ENCODE measurements at regions not wholly inside any gene's neighbourhood (a gene's known extent, or its start where the extent isn't known, plus 50 kb on each side); places are given as distances from the start of the nearest gene placed in this dataset.

DNA sequence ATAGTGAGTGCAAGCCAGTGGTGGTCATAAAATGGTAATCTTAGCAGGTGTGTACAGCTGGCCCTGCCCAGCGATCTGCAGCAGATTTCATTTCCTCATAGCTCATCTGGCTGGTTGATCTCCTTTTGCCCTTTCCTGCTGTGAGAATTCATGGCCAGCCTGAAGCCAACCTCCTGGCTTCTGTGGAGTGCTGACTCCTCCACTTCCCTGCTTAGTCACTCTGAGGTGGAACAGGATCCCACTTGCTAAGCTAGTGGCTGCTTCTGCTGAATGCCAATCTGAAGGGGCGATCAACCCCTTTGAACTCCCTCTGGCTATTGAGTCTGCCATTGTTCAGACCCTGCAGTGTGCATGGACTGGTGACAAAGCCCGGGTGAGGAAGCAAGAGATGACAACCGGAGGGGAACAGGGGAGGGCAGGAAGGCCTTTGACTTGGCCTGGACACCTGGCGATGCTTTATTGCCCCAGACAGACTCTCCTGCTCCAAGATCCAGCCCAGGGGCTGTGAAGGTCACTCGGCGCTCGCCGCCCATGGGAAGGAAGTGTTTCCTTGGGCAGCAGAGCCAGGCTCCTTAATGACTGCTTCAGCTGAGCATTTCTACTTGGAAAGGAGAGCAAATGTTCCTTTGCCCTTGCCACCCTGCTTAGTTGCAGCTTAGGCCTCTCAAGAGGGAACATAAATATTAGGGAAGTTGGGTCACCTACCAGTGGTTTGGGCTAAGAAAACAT lies 341.1 kb downstream of the ZSWIM6 start:
- Histone ChIP-seq H3K4me3 (ENCODE audit: low read depth in 1 of 3, low read length in 3 of 3) (no peak overlapping the region), H3K27ac (ENCODE audit: low read depth in 1 of 2, low read length in 2 of 2) (no peak overlapping the region), H3K9ac (ENCODE audit: low read depth in 1 of 2, low read length in 2 of 2) (no peak overlapping the region), H3K27me3 (ENCODE audit: control insufficient read depth in 4 of 4, insufficient read depth in 4 of 4, low read length in 3 of 4) (no peaks in the 10 kb centered on the region), H3K4me1 (ENCODE audit: control insufficient read depth in 4 of 4, insufficient read depth in 4 of 4, low read length in 3 of 4) (peaks cover 0 to under 1% (median under 1%) of the 10 kb centered on the region in 4 donors), H3K9me3 (ENCODE audit: control insufficient read depth in 4 of 4, low read length in 3 of 4) (no peaks in the 10 kb centered on the region), H3K36me3 (ENCODE audit: control insufficient read depth in 4 of 4, insufficient read depth in 3 of 4, low read depth in 1 of 4, low read length in 3 of 4) (no peaks in the 10 kb centered on the region)
- no peak for DNase-seq (ENCODE audit: low spot score)
- peak; percentile 51 for TF ChIP-seq NR2F2 (IDR thresholded peaks at IDR 0.05)
- no peak for TF ChIP-seq GABPA (IDR thresholded peaks at IDR 0.05 in 1 of 2, conservative IDR thresholded peaks at IDR 0.05 in 1 of 2)
- WGBS: 77% methylated on average over 9 of the region's 9 CpGs

DNA sequence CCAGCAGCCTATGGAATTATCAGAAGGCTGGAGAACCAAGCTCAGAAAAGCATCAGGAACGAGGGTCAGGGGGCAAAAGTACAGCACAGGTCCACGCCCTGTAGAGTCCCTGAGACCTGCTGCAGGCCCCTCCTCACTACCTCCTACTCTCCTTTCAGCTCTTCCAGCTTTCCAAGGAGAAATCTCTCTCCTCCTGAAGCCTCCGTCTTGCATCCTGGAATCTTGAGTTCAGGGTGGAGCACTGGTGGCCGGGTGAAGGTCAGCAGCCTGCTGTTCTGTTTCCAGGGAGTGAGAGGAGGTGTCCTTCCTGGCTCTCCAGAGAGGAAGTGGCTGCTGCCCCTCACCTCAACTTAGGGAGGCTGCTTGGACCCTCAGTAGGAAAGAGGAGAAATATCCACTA lies 342.3 kb downstream of the ZSWIM6 start:
- Histone ChIP-seq H3K36me3 (ENCODE audit: control insufficient read depth in 4 of 4, insufficient read depth in 3 of 4, low read depth in 1 of 4, low read length in 3 of 4) (no peaks in the 10 kb centered on the region), H3K27ac (ENCODE audit: low read depth in 1 of 2, low read length in 2 of 2) (no peak overlapping the region), H3K27me3 (ENCODE audit: control insufficient read depth in 4 of 4, insufficient read depth in 4 of 4, low read length in 3 of 4) (no peaks in the 10 kb centered on the region), H3K9me3 (ENCODE audit: control insufficient read depth in 4 of 4, low read length in 3 of 4) (no peaks in the 10 kb centered on the region), H3K4me3 (ENCODE audit: low read depth in 1 of 3, low read length in 3 of 3) (no peak overlapping the region), H3K9ac (ENCODE audit: low read depth in 1 of 2, low read length in 2 of 2) (no peak overlapping the region), H3K4me1 (ENCODE audit: control insufficient read depth in 4 of 4, insufficient read depth in 4 of 4, low read length in 3 of 4) (no peaks in the 10 kb centered on the region)
- WGBS: 72% methylated on average over 4 of the region's 4 CpGs
- DNase-seq (ENCODE audit: low spot score): no peak
- TF ChIP-seq RAD21 (IDR thresholded peaks at IDR 0.05): no peak
- TF ChIP-seq, protein P1, sequence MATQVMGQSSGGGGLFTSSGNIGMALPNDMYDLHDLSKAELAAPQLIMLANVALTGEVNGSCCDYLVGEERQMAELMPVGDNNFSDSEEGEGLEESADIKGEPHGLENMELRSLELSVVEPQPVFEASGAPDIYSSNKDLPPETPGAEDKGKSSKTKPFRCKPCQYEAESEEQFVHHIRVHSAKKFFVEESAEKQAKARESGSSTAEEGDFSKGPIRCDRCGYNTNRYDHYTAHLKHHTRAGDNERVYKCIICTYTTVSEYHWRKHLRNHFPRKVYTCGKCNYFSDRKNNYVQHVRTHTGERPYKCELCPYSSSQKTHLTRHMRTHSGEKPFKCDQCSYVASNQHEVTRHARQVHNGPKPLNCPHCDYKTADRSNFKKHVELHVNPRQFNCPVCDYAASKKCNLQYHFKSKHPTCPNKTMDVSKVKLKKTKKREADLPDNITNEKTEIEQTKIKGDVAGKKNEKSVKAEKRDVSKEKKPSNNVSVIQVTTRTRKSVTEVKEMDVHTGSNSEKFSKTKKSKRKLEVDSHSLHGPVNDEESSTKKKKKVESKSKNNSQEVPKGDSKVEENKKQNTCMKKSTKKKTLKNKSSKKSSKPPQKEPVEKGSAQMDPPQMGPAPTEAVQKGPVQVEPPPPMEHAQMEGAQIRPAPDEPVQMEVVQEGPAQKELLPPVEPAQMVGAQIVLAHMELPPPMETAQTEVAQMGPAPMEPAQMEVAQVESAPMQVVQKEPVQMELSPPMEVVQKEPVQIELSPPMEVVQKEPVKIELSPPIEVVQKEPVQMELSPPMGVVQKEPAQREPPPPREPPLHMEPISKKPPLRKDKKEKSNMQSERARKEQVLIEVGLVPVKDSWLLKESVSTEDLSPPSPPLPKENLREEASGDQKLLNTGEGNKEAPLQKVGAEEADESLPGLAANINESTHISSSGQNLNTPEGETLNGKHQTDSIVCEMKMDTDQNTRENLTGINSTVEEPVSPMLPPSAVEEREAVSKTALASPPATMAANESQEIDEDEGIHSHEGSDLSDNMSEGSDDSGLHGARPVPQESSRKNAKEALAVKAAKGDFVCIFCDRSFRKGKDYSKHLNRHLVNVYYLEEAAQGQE (IDR thresholded peaks at IDR 0.05): no peak
- TF ChIP-seq, protein P2, sequence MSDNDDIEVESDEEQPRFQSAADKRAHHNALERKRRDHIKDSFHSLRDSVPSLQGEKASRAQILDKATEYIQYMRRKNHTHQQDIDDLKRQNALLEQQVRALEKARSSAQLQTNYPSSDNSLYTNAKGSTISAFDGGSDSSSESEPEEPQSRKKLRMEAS (IDR thresholded peaks at IDR 0.05): no peak
- TF ChIP-seq FOXA1 (IDR thresholded peaks at IDR 0.05): no peak

DNA sequence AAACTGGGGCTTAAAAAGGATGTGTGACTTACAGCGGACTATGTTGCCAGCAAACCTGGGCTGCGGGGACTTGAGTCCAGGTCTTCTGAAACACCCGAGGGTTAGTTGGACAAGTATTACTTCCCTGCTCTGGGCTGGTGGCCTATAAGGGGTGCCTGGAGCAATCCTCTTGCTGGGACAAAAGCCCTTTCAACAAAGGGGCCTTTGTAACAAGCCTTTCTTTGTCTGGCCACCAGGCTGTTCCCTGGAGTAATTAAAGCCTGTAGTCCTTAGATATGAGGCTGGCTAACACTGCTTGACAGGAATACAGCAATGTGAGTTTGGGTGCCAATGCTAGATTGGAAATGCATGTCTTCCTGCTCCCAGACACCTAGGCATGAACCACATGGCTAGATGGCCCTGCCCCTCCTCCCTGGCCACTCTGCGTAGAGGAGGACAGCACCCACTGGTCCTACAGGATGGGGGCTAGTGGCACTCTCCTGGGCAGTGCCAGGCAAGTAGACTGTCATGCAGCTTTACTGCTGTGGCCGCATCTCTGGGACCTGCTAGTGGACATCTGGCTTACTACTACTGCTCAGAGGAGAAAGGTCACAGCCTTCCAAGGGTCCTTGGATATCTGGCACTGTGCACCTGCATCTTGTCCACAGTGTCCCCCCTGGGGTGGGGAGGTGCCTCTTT lies 343.1 kb downstream of the ZSWIM6 start:
- Histone ChIP-seq H3K4me1 (ENCODE audit: control insufficient read depth in 4 of 4, insufficient read depth in 4 of 4, low read length in 3 of 4) (no peaks in the 10 kb centered on the region), H3K9ac (ENCODE audit: low read depth in 1 of 2, low read length in 2 of 2) (no peak overlapping the region)

More for the DNA sequence above, 343.1 kb downstream of the ZSWIM6 start:
- H3K9me3 ChIP-seq (ENCODE audit: control insufficient read depth in 4 of 4, low read length in 3 of 4): no peaks in the 10 kb centered on the region
- no peak for DNase-seq (ENCODE audit: low spot score)
- H3K27me3 ChIP-seq (ENCODE audit: control insufficient read depth in 4 of 4, insufficient read depth in 4 of 4, low read length in 3 of 4): no peaks in the 10 kb centered on the region
- TF ChIP-seq HNF4A (conservative IDR thresholded peaks at IDR 0.05) (no peak), HNF4G (IDR thresholded peaks at IDR 0.05) (no peak), SP1 (IDR thresholded peaks at IDR 0.05) (no peak), FOXA2 (IDR thresholded peaks at IDR 0.05) (no peak), RAD21 (IDR thresholded peaks at IDR 0.05) (peak; percentile 29 to 45), GABPA (IDR thresholded peaks at IDR 0.05 in 1 of 2, conservative IDR thresholded peaks at IDR 0.05 in 1 of 2) (no peak), EGR1 (IDR thresholded peaks at IDR 0.05; ENCODE audit: low read depth in 2 of 2) (no peak), NR2F2 (IDR thresholded peaks at IDR 0.05) (no peak), FOXA1 (IDR thresholded peaks at IDR 0.05) (no peak)
- TF ChIP-seq, protein P1 (IDR thresholded peaks at IDR 0.05): no peak
- TF ChIP-seq, protein P3, sequence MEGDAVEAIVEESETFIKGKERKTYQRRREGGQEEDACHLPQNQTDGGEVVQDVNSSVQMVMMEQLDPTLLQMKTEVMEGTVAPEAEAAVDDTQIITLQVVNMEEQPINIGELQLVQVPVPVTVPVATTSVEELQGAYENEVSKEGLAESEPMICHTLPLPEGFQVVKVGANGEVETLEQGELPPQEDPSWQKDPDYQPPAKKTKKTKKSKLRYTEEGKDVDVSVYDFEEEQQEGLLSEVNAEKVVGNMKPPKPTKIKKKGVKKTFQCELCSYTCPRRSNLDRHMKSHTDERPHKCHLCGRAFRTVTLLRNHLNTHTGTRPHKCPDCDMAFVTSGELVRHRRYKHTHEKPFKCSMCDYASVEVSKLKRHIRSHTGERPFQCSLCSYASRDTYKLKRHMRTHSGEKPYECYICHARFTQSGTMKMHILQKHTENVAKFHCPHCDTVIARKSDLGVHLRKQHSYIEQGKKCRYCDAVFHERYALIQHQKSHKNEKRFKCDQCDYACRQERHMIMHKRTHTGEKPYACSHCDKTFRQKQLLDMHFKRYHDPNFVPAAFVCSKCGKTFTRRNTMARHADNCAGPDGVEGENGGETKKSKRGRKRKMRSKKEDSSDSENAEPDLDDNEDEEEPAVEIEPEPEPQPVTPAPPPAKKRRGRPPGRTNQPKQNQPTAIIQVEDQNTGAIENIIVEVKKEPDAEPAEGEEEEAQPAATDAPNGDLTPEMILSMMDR (IDR thresholded peaks at IDR 0.05; ENCODE audit: low read depth, low read length, missing input control): peak; percentile 7
- WGBS: 86% methylated on average over 5 of the region's 5 CpGs
- H3K4me3 ChIP-seq (ENCODE audit: low read depth in 1 of 3, low read length in 3 of 3): no peak overlapping the region
- no peaks in the 10 kb centered on the region for H3K36me3 ChIP-seq (ENCODE audit: control insufficient read depth in 4 of 4, insufficient read depth in 3 of 4, low read depth in 1 of 4, low read length in 3 of 4)
- no peak overlapping the region for H3K27ac ChIP-seq (ENCODE audit: low read depth in 1 of 2, low read length in 2 of 2)
